DND-41 (cell line): ENCODE measurements at regions not wholly inside any gene's neighbourhood (a gene's known extent, or its start where the extent isn't known, plus 50 kb on each side); places are given as distances from the start of the nearest gene placed in this dataset.

Source experiments
- ATAC-seq: fragments of 200-7000 bp; cut with Tn5 transposase; 3 replicates; pipeline ENCODE4 v1.9.1; 2021; ENCODE audit warnings: low read depth; ENCODE audit not compliant: insufficient read depth
- DNase-seq: peaks from one replicate; pipeline ENCODE4 v3.0.0-alpha.2; 2020
- H2AFZ ChIP-seq: 2 replicates; pipeline ENCODE4 v1.6.0; 2012; ENCODE audit warnings: low read depth, low read length
- H3K27ac ChIP-seq: 2 replicates; pipeline ENCODE4 v1.5.1; 2012; ENCODE audit warnings: low read length, inconsistent platforms
- H3K27me3 ChIP-seq: fragments of 200-600 bp; sonication (generic); 2 replicates; pipeline ENCODE4 v1.6.0; 2012; ENCODE audit warnings: low read length, mild to moderate bottlenecking, inconsistent platforms; ENCODE audit not compliant: insufficient read depth, poor library complexity
- H3K36me3 ChIP-seq: 2 replicates; pipeline ENCODE4 v1.5.1; 2012; ENCODE audit warnings: low read length, inconsistent platforms; ENCODE audit not compliant: insufficient read depth
- H3K4me1 ChIP-seq: 2 replicates; pipeline ENCODE4 v1.5.1; 2012; ENCODE audit warnings: mild to moderate bottlenecking, low read length; ENCODE audit not compliant: insufficient read depth
- H3K4me2 ChIP-seq: 2 replicates; pipeline ENCODE4 v1.6.0; 2012; ENCODE audit warnings: mild to moderate bottlenecking, moderate library complexity, low read length, inconsistent platforms; ENCODE audit not compliant: insufficient read depth
- H3K4me3 ChIP-seq, 2 experiments: fragments of 200-600 bp in 1 of 2; shearing (Covaris generic) in 1 of 2; 2 replicates each; pipeline ENCODE4 v1.5.1; 2012 to 2016; ENCODE audit warnings: inconsistent platforms in 2 of 2, low read length in 2 of 2, mild to moderate bottlenecking in 2 of 2, low read depth in 1 of 2, moderate library complexity in 1 of 2
- H3K79me2 ChIP-seq: 2 replicates; pipeline ENCODE4 v1.6.0; 2012; ENCODE audit warnings: low read length, inconsistent platforms; ENCODE audit not compliant: insufficient read depth
- H3K9ac ChIP-seq: 2 replicates; pipeline ENCODE4 v1.6.0; 2012; ENCODE audit warnings: low read depth, mild to moderate bottlenecking, inconsistent platforms, low read length, moderate library complexity
- H3K9me3 ChIP-seq: 2 replicates; pipeline ENCODE4 v1.5.1; 2012; ENCODE audit warnings: low read length, moderate library complexity, mild to moderate bottlenecking, inconsistent platforms; ENCODE audit not compliant: insufficient read depth, severe bottlenecking
- H4K20me1 ChIP-seq: 2 replicates; pipeline ENCODE4 v1.6.0; 2012; ENCODE audit warnings: low read length; ENCODE audit not compliant: insufficient read depth
- EZH2 ChIP-seq: IDR thresholded peaks from 3 replicates; pipeline ENCODE4 v1.6.1; 2012; ENCODE audit warnings: borderline replicate concordance, low read depth, mild to moderate bottlenecking, moderate library complexity, low read length, inconsistent platforms; ENCODE audit not compliant: severe bottlenecking
- TF ChIP-seq, protein P1 (sequence below): IDR thresholded peaks from 2 replicates; pipeline ENCODE4 v1.5.1; 2012; ENCODE audit warnings: borderline replicate concordance, low read length, moderate library complexity, mild to moderate bottlenecking; ENCODE audit not compliant: poor library complexity, severe bottlenecking; ENCODE audit errors: extremely low read depth

DNA sequence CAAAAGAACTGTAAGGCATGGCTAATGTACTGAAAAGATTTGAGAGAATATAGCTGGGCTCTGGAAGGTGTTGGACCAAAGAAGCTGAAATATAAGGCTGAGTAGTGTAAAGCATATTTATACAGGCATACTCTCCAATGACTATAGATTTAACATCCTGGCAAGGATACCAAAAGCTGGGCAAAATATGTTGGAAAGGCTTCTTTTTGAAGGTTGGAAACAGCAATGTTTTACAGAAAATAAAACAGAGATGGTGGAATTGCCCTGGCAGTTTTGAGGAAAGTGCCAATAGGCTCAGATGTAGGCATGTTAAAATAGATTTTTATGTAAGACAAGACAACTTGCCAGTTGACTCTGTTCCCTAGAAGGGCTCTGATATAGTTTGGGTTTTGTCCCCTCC, 184.1 kb upstream of the SHISA6 start:
- Histone ChIP-seq H3K9ac (no peak overlapping the region), H4K20me1 (no peaks in the 10 kb centered on the region), H3K27ac (no peak overlapping the region), H3K36me3 (no peaks in the 10 kb centered on the region), H3K4me1 (no peaks in the 10 kb centered on the region), H3K9me3 (no peaks in the 10 kb centered on the region), H3K79me2 (no peaks in the 10 kb centered on the region), H2AFZ (no peak overlapping the region), H3K4me2 (no peak overlapping the region), H3K4me3 (no peak overlapping the region), H3K27me3 (no peaks in the 10 kb centered on the region)
- TF ChIP-seq, protein P1, sequence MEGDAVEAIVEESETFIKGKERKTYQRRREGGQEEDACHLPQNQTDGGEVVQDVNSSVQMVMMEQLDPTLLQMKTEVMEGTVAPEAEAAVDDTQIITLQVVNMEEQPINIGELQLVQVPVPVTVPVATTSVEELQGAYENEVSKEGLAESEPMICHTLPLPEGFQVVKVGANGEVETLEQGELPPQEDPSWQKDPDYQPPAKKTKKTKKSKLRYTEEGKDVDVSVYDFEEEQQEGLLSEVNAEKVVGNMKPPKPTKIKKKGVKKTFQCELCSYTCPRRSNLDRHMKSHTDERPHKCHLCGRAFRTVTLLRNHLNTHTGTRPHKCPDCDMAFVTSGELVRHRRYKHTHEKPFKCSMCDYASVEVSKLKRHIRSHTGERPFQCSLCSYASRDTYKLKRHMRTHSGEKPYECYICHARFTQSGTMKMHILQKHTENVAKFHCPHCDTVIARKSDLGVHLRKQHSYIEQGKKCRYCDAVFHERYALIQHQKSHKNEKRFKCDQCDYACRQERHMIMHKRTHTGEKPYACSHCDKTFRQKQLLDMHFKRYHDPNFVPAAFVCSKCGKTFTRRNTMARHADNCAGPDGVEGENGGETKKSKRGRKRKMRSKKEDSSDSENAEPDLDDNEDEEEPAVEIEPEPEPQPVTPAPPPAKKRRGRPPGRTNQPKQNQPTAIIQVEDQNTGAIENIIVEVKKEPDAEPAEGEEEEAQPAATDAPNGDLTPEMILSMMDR: no peak
- no peak for TF ChIP-seq EZH2
- DNase-seq (no peak), ATAC-seq (no peak)

DNA sequence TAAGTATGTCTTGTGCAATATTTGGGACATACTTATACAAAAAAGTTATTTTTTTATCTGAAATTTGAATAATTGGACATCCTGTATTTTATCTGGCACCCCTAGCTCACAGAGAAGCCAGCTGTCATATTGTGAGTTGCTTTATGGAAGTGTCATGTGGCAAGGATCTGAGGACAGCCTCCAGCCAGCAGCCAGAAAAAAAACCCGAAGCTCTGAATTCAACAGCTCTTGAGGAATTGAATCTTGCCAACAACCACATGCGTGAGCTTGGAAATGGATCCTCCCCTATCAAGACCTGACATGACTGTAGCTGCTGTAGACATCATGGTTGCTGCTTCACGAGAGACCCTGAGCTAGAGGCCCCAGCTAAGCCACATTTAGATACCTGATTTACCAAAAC, 187.2 kb upstream of the SHISA6 start:
- no peaks in the 10 kb centered on the region for H3K79me2 ChIP-seq
- no peaks in the 10 kb centered on the region for H3K9me3 ChIP-seq
- H3K4me2 ChIP-seq: no peak overlapping the region
- H3K27me3 ChIP-seq: peaks cover 2% of the 10 kb centered on the region
- H3K4me3 ChIP-seq: no peak overlapping the region
- TF ChIP-seq EZH2: no peak
- TF ChIP-seq, protein P1: no peak
- DNase-seq: no peak
- no peaks in the 10 kb centered on the region for H4K20me1 ChIP-seq
- H3K4me1 ChIP-seq: no peaks in the 10 kb centered on the region
- no peak overlapping the region for H3K9ac ChIP-seq
- no peak for ATAC-seq
- no peak overlapping the region for H2AFZ ChIP-seq
- H3K36me3 ChIP-seq: no peaks in the 10 kb centered on the region
- H3K27ac ChIP-seq: no peak overlapping the region

DNA sequence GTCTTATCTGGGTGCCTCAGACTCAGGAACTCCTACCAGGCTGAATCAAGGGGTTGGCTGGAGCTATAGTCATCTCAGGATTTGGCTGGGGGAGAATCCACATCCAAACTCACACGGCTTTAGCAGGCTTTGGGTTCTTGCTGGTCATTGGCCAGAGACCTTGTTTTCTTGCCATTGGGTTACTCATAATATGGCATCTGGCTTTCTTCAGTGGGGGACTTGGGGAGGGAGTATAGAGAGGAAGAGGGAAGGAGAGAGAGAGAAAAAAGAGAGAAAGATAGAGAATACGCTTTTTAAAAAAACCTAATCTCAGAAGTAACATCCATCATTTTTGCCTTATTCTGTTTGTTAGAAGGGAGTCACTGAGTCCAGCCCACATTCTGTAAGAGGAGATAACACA, 191.5 kb upstream of the SHISA6 start:
- Histone ChIP-seq H3K9me3 (no peaks in the 10 kb centered on the region), H3K27ac (no peak overlapping the region), H3K4me2 (no peak overlapping the region), H3K27me3 (peaks cover 2% of the 10 kb centered on the region), H3K9ac (no peak overlapping the region), H3K4me3 (no peak overlapping the region), H3K4me1 (no peaks in the 10 kb centered on the region), H2AFZ (no peak overlapping the region), H3K36me3 (no peaks in the 10 kb centered on the region), H3K79me2 (no peaks in the 10 kb centered on the region), H4K20me1 (no peaks in the 10 kb centered on the region)
- DNase-seq: no peak
- TF ChIP-seq EZH2: no peak
- TF ChIP-seq, protein P1: no peak
- ATAC-seq: no peak

DNA sequence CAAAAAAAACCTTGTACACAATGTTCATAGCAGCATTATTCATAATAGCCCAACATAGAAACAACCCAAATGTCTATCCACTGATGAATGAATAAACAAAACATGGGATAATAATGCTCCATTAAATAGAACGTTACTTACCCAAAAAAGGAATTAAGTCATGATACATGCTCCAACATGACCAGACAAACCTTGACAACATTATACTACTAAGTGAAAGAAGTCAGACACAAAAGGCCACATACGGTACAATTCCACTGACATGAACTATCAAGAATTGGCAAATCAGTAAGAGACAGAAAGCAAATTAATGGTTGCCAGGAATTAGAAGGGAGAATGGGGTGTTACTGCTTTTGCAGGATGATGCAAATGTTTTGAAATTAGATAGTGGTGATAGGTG, 193.8 kb upstream of the SHISA6 start:
- ATAC-seq (no peak), DNase-seq (no peak)
- no peaks in the 10 kb centered on the region for H4K20me1 ChIP-seq
- no peaks in the 10 kb centered on the region for H3K9me3 ChIP-seq
- no peak overlapping the region for H2AFZ ChIP-seq
- no peak overlapping the region for H3K4me3 ChIP-seq
- no peaks in the 10 kb centered on the region for H3K36me3 ChIP-seq
- TF ChIP-seq, protein P1: no peak
- no peak for TF ChIP-seq EZH2
- peaks cover 2% of the 10 kb centered on the region for H3K27me3 ChIP-seq
- no peaks in the 10 kb centered on the region for H3K79me2 ChIP-seq
- no peak overlapping the region for H3K27ac ChIP-seq
- H3K4me1 ChIP-seq: no peaks in the 10 kb centered on the region
- H3K4me2 ChIP-seq: no peak overlapping the region
- H3K9ac ChIP-seq: no peak overlapping the region
